ENCODE measurements at regions not wholly inside any gene's neighbourhood (a gene's known extent, or its start where the extent isn't known, plus 50 kb on each side); places are given as distances from the start of the nearest gene placed in this dataset.

- no peaks in the 10 kb centered on the region for H3K4me1 Mint-ChIP-seq
Observed at GRCh38 chr16:6216836-6217235, 1115.8 kb upstream of the RBFOX1 start.

DNA sequence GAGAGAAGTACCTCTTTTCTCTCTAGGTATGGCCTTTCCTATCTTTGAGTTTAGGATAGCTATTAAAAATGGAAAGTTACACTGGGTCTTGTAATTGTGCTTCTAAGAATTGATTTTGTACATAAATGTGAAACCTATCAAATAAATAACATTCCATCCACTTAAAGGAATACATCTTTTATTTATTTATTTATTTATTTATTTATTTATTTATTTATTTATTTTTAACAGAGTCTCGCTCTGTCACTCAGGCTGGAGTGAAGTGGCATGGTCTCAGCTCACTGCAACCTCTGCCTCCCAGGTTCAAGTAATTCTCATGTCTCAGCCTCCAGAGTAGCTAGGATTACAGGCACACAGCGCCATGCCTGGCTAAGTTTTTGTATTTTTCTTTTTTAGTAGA lies 1114.0 kb upstream of the EEF2KMT start:
- Mint-ChIP-seq H3K27ac (no peak overlapping the region), H3K27me3 (no peaks in the 10 kb centered on the region), H3K4me1 (no peaks in the 10 kb centered on the region), H3K36me3 (no peaks in the 10 kb centered on the region), H3K9me3 (peaks cover 6% of the 10 kb centered on the region), H3K4me3 (no peak overlapping the region)
- DNase-seq: no peak
- CTCF ChIA-PET: no interaction called here

More at GRCh38 chr16:6216836-6217235, 1115.8 kb upstream of the RBFOX1 start:
- H3K4me3 Mint-ChIP-seq: no peak overlapping the region
- peaks cover 15% of the 10 kb centered on the region for H3K9me3 Mint-ChIP-seq
- no peak for DNase-seq
- no peaks in the 10 kb centered on the region for H3K36me3 Mint-ChIP-seq
- H3K27ac Mint-ChIP-seq: no peak overlapping the region
- no peaks in the 10 kb centered on the region for H3K27me3 Mint-ChIP-seq
- CTCF ChIA-PET: no interaction called here

GRCh38 chr16:6209355-6209930 lies 1111.8 kb upstream of the EEF2KMT start:
- no peak for DNase-seq
- Mint-ChIP-seq H3K27me3 (no peaks in the 10 kb centered on the region), H3K9me3 (peaks cover 4% of the 10 kb centered on the region), H3K27ac (no peak overlapping the region), H3K36me3 (no peaks in the 10 kb centered on the region), H3K4me1 (no peaks in the 10 kb centered on the region), H3K4me3 (no peak overlapping the region)
- CTCF ChIA-PET: no interaction called here

GRCh38 chr16:6207580-6207979 lies 1110.0 kb upstream of the EEF2KMT start:
- CTCF ChIA-PET: no interaction called here
- Mint-ChIP-seq H3K27me3 (no peaks in the 10 kb centered on the region), H3K9me3 (no peaks in the 10 kb centered on the region), H3K27ac (no peak overlapping the region), H3K4me1 (no peaks in the 10 kb centered on the region), H3K4me3 (no peak overlapping the region), H3K36me3 (no peaks in the 10 kb centered on the region)
- no peak for DNase-seq

DNA sequence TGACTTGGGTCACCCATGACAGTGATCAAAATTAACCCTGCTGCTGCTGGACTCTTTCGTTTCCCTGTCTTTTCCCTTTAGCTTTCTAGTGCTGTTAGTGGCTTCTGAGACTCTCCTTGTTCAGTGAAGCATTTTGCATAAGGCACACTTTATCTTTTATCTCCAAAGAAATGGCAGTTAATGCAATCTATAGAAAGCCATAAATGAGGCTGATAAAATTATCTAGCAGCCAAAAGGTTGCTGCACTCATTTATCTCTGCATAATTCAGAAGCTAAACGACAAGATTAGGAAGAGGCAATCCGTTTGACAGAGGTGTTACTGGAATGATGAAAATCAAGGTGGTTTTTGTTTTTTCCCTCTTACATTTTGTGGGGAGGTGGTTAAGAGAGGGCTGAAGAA lies 1109.5 kb upstream of the EEF2KMT start:
- no peaks in the 10 kb centered on the region for H3K9me3 Mint-ChIP-seq
- no peak overlapping the region for H3K4me3 Mint-ChIP-seq
- H3K4me1 Mint-ChIP-seq: no peaks in the 10 kb centered on the region
- no peak overlapping the region for H3K27ac Mint-ChIP-seq
- DNase-seq: no peak
- H3K27me3 Mint-ChIP-seq: no peaks in the 10 kb centered on the region
- CTCF ChIA-PET: no interaction called here
- H3K36me3 Mint-ChIP-seq: no peaks in the 10 kb centered on the region

GRCh38 chr16:6206080-6206479 lies 1108.5 kb upstream of the EEF2KMT start:
- CTCF ChIA-PET: no interaction called here
- no peaks in the 10 kb centered on the region for H3K4me1 Mint-ChIP-seq
- H3K9me3 Mint-ChIP-seq: peaks cover 4% of the 10 kb centered on the region
- H3K36me3 Mint-ChIP-seq: no peaks in the 10 kb centered on the region
- no peak overlapping the region for H3K4me3 Mint-ChIP-seq
- no peaks in the 10 kb centered on the region for H3K27me3 Mint-ChIP-seq
- DNase-seq: no peak
- H3K27ac Mint-ChIP-seq: no peak overlapping the region

DNA sequence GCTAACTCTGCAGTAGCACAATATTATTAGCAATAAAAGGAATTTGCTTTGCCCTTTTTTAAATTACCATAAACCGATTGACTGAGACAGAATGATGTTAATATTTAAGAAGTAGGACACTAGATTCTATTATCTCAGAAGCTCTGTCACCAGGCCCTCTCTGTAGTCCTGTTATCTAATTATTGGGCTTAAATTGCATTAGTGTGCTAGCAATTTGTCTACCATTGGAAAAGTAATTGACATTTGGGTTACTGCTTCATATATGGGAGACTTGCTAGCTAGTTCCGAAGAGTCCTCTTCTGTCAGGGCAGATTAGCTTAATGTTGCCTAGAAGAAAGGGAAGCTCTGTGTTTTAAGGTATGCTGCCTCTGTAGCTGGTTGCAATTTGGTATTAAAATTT lies 1107.3 kb upstream of the EEF2KMT start:
- Mint-ChIP-seq H3K4me3 (no peak overlapping the region), H3K27ac (no peak overlapping the region), H3K4me1 (no peaks in the 10 kb centered on the region), H3K27me3 (no peaks in the 10 kb centered on the region), H3K36me3 (no peaks in the 10 kb centered on the region), H3K9me3 (peaks cover 8% of the 10 kb centered on the region)
- DNase-seq: no peak
- CTCF ChIA-PET: no interaction called here

DNA sequence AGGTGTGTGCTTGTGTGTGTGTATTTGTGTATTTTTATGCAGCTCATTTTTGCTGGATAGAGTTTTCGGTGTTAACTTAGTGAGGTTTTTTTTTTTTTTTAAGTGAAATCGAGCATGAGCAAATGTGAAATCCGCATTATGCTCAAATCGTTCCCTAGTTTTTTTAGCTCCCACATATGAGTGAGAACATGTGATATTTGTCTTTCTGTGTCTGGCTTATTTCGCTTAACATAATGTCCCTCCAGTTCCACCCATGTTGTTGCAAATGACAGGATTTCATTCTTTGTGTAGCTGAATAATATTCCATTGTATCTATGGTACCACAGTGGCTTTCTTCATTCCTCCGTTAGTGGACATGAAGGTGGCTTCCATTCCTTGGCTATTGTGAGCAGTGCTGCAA lies 1103.3 kb upstream of the EEF2KMT start:
- H3K4me1 Mint-ChIP-seq: no peaks in the 10 kb centered on the region
- H3K27me3 Mint-ChIP-seq: no peaks in the 10 kb centered on the region
- H3K9me3 Mint-ChIP-seq: peaks cover 16% of the 10 kb centered on the region
- H3K4me3 Mint-ChIP-seq: no peak overlapping the region
- H3K36me3 Mint-ChIP-seq: no peaks in the 10 kb centered on the region
- H3K27ac Mint-ChIP-seq: no peak overlapping the region
- CTCF ChIA-PET: no interaction called here
- DNase-seq: no peak

- H3K4me3 Mint-ChIP-seq: no peak overlapping the region
- no peaks in the 10 kb centered on the region for H3K27me3 Mint-ChIP-seq
- peaks cover 16% of the 10 kb centered on the region for H3K9me3 Mint-ChIP-seq
- no peak overlapping the region for H3K27ac Mint-ChIP-seq
- H3K4me1 Mint-ChIP-seq: no peaks in the 10 kb centered on the region
- no peak for DNase-seq
- CTCF ChIA-PET: no interaction called here
- no peaks in the 10 kb centered on the region for H3K36me3 Mint-ChIP-seq
Observed at GRCh38 chr16:6200271-6200670, 1102.7 kb upstream of the EEF2KMT start.

GRCh38 chr16:6195966-6196365 lies 1098.4 kb upstream of the EEF2KMT start:
- no peaks in the 10 kb centered on the region for H3K4me1 Mint-ChIP-seq
- no peaks in the 10 kb centered on the region for H3K36me3 Mint-ChIP-seq
- CTCF ChIA-PET: no interaction called here
- no peak overlapping the region for H3K4me3 Mint-ChIP-seq
- no peaks in the 10 kb centered on the region for H3K27me3 Mint-ChIP-seq
- peaks cover 31% of the 10 kb centered on the region for H3K9me3 Mint-ChIP-seq
- no peak overlapping the region for H3K27ac Mint-ChIP-seq
- DNase-seq: no peak

GRCh38 chr16:6193718-6194117 lies 1096.1 kb upstream of the EEF2KMT start:
- Mint-ChIP-seq H3K36me3 (no peaks in the 10 kb centered on the region), H3K4me1 (no peaks in the 10 kb centered on the region), H3K27ac (no peak overlapping the region), H3K4me3 (no peak overlapping the region), H3K9me3 (peaks cover 28% of the 10 kb centered on the region), H3K27me3 (no peaks in the 10 kb centered on the region)
- CTCF ChIA-PET: no interaction called here
- no peak for DNase-seq

- H3K36me3 Mint-ChIP-seq: no peaks in the 10 kb centered on the region
- H3K4me3 Mint-ChIP-seq: no peak overlapping the region
- H3K27me3 Mint-ChIP-seq: no peaks in the 10 kb centered on the region
- no peak overlapping the region for H3K27ac Mint-ChIP-seq
- DNase-seq: no peak
- H3K4me1 Mint-ChIP-seq: no peaks in the 10 kb centered on the region
- CTCF ChIA-PET: no interaction called here
- H3K9me3 Mint-ChIP-seq: peaks cover 26% of the 10 kb centered on the region
Observed at GRCh38 chr16:6192984-6193383, 1095.4 kb upstream of the EEF2KMT start.

DNA sequence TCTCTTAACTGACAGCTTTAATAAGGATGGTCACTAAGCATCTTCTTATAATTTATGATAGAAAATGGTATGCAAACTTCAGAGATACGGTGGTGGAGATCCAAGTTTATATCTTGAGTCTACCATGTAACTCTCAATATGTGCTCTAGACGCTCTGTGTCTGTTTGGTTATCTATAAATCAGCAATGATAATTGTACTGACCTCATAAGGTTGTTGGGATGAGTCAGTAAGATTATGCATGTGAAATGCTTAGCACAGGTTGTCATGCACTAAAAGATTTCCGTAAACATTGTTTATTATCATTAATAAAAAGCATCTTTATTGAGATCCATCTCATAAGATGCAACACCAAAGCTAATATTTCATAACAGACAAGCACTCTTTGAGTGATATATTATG lies 1094.9 kb upstream of the EEF2KMT start:
- no peak for DNase-seq
- CTCF ChIA-PET: no interaction called here
- no peaks in the 10 kb centered on the region for H3K27me3 Mint-ChIP-seq
- peaks cover 23% of the 10 kb centered on the region for H3K9me3 Mint-ChIP-seq
- H3K27ac Mint-ChIP-seq: no peak overlapping the region
- no peaks in the 10 kb centered on the region for H3K36me3 Mint-ChIP-seq
- no peak overlapping the region for H3K4me3 Mint-ChIP-seq
- no peaks in the 10 kb centered on the region for H3K4me1 Mint-ChIP-seq

DNA sequence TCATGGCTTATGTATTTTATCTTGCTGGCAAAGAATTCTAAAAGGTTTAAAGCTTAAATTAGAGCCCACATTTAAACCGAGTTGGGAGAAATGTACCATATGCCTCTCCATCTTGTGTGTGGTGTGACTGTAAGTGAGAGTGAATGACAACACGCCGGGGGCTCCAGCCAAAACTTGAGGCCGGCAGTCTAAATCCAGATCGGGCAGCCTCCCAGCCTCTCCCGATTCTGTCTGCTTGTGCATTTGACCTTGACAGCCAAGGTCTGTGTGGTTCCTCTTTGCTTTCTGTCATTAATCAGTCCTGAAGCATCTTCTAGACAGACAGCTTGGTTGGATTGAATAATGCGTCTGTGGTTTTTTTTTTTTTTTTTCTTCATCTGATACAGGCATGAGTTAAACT lies 1093.2 kb upstream of the EEF2KMT start:
- Mint-ChIP-seq H3K4me1 (no peaks in the 10 kb centered on the region), H3K27me3 (no peaks in the 10 kb centered on the region), H3K36me3 (no peaks in the 10 kb centered on the region), H3K27ac (no peak overlapping the region), H3K9me3 (peaks cover 21% of the 10 kb centered on the region), H3K4me3 (no peak overlapping the region)
- DNase-seq: no peak
- CTCF ChIA-PET: no interaction called here

GRCh38 chr16:6189216-6189615 lies 1091.6 kb upstream of the EEF2KMT start:
- Mint-ChIP-seq H3K9me3 (peaks cover 20% of the 10 kb centered on the region), H3K4me3 (no peak overlapping the region), H3K27me3 (no peaks in the 10 kb centered on the region), H3K4me1 (no peaks in the 10 kb centered on the region), H3K27ac (no peak overlapping the region), H3K36me3 (no peaks in the 10 kb centered on the region)
- CTCF ChIA-PET: no interaction called here
- no peak for DNase-seq

DNA sequence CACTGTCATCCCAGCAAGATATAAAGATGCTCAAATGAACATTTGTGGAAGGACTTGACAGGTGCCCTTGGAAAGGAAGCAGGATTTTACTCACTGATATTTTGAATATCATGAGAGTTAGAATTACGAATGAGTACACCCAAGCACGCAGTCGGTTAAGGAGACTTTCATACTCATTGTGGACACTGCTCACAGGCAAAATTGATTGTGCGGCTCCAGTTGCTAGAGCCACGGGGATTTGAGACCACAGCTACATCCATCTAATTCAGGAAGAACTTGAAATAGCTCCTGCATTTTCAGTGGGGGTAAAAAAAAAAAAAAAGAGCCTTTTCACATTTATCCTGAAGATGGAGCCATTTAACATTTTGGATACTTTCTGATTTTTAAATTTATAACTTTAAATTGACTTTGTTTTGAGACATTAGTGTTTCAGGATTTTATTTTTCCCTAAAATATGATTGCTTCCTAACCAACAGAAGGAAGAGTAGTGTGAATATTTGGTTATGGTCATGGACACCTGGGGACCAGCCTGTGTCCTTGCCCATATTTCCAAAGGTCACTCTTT lies 1080.1 kb upstream of the EEF2KMT start:
- H3K36me3 Mint-ChIP-seq: no peaks in the 10 kb centered on the region
- H3K27me3 Mint-ChIP-seq: no peaks in the 10 kb centered on the region
- no peak overlapping the region for H3K4me3 Mint-ChIP-seq
- no peaks in the 10 kb centered on the region for H3K4me1 Mint-ChIP-seq
- peaks cover 20% of the 10 kb centered on the region for H3K9me3 Mint-ChIP-seq
- H3K27ac Mint-ChIP-seq: no peak overlapping the region
- DNase-seq: no peak
- CTCF ChIA-PET: no interaction called here
